Astrocyte of the cerebellum (primary cell): ENCODE measurements at regions not wholly inside any gene's neighbourhood (a gene's known extent, or its start where the extent isn't known, plus 50 kb on each side); places are given as distances from the start of the nearest gene placed in this dataset.
"Not testable (repeated sequence)": the region's sequence is repeated elsewhere in the genome, so short reads cannot be mapped to it uniquely, and the experiment has no call there.

Source experiments
- DNase-seq: peaks from one replicate; pipeline ENCODE4 v3.0.0-alpha.2; 2011; ENCODE audit warnings: low read depth
- H3K4me3 ChIP-seq: 2 replicates; pipeline ENCODE4 v1.5.1; 2011; ENCODE audit warnings: mild to moderate bottlenecking, low read depth, low read length, moderate library complexity
- in situ Hi-C: cut with HindIII; loops from 2 replicates; pipeline ENCODE4 v1.10.0; 2017; ENCODE audit warnings: low sequenced_read_pairs

DNA sequence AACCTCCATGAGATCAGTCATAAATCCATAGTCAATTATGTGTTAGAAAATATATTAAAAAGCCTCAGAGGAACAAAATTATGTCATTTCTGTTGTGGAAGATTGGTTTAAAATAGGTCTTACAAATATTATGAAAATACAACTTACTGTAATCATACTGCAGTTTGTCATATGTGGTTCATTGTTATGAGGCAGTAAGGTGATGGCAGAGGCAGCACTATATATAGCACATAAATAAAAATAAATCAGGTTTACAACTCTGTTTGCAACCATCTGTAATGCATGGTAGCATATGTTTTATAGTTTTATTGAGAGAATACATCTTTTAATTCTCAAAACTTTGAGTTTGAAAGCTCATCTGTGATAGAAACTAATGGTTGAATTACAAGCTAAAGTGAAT lies 651.4 kb downstream of the PCDH11X start:
- in situ Hi-C loops, H3K4me3 ChIP-seq, DNase-seq: not testable (repeated sequence)

DNA sequence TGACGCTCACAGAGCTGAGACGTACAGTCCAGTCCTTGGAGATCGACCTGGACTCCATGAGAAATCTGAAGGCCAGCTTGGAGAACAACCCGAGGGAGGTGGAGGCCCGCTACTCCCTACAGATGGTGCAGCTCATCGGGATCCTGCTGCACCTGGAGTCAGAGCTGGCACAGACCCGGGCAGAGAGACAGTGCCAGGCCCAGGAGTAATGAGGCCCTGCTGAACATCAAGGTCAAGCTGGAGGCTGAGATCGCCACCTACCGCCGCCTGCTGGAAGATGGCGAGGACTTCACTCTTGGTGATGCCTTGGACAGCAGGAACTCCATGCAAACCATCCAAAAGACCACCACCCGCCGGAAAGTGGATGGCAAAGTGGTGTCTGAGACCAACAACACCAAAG lies 681.4 kb downstream of the PCDH11X start:
- H3K4me3 ChIP-seq, in situ Hi-C loops, DNase-seq: not testable (repeated sequence)

DNA sequence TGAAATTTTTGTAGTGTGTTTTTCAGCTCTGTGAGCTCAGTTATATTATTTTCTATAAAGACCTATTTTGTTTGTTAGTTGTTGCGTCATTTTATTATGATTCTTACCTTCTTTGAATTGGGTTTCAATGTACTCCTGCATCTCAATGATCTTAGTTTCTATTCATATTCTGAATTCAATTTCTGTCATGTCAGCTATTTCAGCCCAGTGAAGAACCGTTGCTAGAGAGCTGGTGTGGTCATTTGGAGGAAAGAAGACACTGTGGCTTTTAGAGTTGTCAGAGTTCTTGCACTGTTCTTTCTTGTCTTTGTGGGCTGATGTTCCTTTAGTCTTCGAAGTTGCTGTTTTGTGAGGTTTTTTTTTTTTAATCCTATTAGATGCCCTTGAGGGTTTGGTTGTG lies 701.0 kb downstream of the PCDH11X start:
- in situ Hi-C loops, H3K4me3 ChIP-seq, DNase-seq: not testable (repeated sequence)

DNA sequence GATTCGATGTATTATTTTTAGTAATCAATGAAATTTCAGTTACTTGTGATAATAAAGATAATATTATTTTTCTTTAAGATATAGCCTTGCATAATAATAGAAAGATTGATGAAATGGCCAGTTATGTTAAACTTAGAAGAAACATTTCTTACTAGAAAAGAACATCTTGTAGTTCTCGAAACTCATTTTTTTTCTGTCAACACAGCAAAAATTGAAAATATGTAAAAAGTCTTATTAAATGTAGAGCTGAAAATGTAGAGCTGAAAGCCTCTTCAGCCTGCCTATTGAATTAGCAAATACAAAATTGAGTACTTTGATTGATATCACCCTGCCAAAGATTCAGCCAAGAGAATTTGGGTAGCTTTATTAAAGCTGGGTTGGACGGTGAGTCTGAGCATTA lies 706.3 kb downstream of the PCDH11X start:
- H3K4me3 ChIP-seq, in situ Hi-C loops, DNase-seq: not testable (repeated sequence)

DNA sequence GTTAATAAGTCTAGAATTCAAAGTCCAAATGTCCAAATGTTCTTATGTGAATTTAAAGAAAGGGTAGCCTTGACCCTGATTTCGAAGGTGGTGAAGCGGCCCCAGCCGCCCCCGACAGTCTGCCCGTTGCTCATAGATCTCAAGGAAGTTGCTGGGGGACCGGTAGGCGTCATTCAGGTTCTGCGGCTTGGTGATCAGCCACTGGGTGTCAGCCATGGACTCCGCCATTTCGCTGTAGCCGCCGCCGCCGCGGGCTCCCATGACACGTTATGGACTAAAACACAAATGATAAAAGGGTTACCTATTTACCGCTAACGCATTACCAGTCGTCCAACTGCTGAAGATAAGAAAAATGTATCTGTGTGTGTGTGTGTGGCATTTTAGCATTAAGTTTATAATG lies 736.1 kb downstream of the PCDH11X start:
- in situ Hi-C loops, H3K4me3 ChIP-seq, DNase-seq: not testable (repeated sequence)

DNA sequence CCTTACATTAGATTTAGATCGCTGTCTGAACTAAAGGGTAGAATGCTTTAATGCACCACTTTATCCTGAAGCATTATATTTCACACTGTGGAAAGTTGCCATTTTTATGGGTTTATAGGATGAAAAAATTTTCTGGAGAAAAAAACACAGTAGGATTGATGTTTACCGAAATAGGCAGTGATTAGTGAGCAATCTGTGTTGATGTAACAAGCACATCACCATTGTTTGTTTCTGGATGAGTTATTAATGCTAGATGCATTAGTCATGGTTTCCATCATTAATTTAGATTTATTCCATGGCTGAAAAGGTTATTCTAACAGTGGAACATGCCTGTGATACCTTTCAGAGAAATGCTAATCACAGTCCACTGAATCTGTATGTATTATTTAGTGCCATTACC lies 749.8 kb downstream of the PCDH11X start:
- in situ Hi-C loops, H3K4me3 ChIP-seq, DNase-seq: not testable (repeated sequence)

DNA sequence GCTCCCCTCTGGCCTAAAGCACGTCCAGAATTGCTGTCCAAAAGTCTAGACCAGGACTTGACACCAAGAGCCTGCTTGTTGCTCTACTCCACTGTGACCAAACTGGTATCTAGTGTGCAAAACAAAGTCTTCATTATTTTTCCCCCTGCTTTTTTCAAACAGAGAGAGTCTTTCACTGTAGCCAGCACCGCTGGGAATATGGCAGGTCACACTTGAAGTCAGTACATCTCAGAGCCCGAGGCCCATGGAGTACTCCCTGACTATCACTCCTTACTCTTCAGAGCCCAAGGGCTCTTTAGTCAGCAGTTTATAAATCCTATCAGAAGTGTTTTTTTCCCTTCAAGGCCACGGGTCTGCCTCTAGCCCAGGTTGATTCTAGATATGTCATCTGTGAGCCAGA lies 761.3 kb downstream of the PCDH11X start:
- DNase-seq, in situ Hi-C loops, H3K4me3 ChIP-seq: not testable (repeated sequence)

DNA sequence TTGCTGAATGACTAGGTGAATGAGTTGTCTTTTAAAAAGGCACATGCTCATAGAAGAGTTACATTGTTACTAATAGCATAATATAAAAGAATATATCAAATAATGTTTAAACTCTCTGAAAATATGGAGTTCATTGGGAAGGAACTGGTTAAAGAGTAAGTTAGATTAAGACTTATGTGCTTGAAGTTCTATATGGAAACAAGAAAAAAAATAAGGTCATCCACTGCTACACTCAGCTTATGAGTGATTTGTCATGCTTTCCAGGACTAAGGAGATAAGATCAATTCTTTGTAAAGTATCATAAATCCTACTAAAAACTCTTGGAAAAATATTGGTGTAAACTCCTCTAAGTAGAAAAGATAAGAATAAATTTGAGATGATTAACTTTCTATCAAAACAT lies 779.1 kb downstream of the PCDH11X start:
- DNase-seq, in situ Hi-C loops, H3K4me3 ChIP-seq: not testable (repeated sequence)

DNA sequence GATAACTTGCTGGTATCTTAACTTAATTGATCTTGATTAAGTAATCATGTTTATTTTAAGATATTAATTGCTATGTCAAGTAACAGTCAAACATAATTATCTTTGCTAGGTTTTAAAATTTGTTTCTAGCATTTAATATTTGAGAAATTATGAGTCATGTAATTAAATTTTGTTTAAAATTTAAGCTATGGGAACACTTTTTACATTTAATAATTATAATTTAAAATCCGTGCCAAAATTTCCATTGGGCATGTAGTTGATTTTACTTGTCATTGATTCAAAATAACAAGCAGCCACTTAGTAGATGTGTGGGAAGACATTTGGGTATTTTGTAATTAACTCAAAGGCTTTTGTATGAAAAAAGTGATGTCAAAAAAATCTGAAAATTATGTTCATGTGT lies 779.6 kb downstream of the PCDH11X start:
- H3K4me3 ChIP-seq, DNase-seq, in situ Hi-C loops: not testable (repeated sequence)

DNA sequence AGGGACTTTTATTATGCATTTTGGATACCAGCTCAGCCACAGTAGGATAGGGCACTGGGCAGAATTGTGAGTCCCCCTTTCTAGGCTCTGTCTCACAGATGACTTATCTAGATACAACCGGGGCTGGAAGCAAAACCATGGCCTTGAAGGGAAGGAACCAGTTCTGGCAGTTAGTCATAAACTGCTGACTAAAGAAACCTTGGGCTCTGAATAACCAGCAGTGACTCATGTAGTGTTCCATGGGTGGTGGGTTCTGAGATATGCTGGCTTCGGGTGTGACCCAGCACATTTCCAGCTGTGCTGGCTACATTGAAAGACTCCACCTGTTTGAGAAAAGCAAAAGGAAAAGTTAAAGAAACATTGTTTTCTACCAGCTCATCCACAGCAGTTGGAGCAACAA lies 780.9 kb downstream of the PCDH11X start:
- peak; percentile 1 for DNase-seq
- in situ Hi-C loops, H3K4me3 ChIP-seq: not testable (repeated sequence)

DNA sequence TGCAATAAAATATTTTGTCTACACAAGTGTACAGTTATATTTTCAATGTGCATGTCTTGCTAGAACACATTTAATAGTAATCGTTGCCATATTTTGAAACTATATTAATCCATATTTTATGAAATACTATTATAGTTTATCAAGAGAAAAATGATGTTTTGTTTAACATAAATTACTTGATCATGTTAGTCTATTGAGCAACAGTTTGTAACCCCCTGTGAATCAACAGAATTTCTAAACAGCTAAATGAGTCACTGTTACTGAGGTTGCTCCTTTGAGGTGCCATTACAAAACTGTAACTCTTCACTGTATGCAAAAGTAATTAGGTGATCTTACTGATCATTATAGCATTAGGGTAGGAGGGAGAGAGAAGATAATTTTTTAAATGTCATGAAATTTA lies 791.0 kb downstream of the PCDH11X start:
- DNase-seq, H3K4me3 ChIP-seq, in situ Hi-C loops: not testable (repeated sequence)

DNA sequence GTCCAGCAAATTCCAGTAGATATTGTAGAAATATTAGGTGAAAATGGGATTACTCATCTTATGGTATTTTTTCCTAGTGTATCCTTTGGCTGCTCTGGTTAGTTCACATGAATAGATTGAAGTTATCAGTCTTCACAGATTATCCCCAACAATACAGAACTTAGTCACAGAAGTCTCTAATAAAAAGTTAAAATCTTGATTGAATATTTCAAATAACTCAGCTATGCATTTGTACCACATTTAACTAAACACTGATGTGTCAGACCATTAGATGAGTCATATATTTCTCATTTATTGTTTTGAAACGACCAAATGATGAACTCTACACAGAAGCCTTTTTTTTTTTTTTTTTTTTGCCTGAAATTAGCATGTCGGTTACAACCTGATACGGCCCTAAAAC lies 807.5 kb downstream of the PCDH11X start:
- DNase-seq, H3K4me3 ChIP-seq, in situ Hi-C loops: not testable (repeated sequence)

DNA sequence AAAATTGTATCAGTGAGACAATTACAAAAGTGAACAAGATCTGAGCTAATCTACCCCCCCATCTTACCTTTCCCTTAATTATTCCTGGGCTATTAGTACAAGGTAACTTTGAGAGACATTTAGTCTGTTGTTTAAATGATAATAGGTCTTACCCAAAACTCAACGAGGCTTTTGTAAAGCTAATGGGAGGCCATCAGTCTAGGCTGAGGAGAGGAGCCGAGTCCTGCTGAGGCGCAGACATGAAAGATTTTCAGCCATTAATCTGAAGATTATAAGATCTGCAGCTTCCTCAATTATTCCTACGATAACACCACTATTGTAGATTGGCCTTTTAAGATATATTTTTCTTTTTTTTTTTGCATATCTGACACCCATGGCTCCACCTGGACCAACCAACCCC lies 810.5 kb downstream of the PCDH11X start:
- DNase-seq, H3K4me3 ChIP-seq, in situ Hi-C loops: not testable (repeated sequence)

DNA sequence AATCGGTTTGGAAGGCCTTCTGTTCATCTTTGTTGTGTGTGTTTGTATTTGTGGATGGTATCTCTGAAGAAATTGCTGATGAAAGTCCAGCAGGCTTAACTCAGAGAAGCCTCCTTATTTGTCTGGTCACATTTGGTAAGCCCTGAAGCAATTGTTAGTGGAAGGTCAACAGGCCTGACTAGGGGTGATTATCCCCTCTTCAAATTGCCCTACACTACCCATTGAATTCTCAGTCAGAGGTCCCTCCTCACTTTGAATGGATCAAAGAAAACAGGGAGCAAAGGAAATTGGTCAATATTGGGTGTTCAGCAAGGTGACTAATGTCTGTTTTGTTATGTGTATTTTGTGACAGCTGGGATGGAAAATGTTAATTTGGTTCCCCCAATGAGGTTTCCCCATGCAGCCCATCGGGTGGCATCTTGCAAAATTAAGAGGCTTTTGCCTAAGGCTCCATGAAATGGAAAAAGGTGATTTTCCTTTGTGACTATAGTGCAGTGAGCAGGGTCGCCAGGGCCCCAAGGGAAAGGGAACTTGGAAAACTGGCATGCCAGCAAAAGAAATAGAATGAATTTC lies 811.6 kb downstream of the PCDH11X start:
- DNase-seq, in situ Hi-C loops, H3K4me3 ChIP-seq: not testable (repeated sequence)

DNA sequence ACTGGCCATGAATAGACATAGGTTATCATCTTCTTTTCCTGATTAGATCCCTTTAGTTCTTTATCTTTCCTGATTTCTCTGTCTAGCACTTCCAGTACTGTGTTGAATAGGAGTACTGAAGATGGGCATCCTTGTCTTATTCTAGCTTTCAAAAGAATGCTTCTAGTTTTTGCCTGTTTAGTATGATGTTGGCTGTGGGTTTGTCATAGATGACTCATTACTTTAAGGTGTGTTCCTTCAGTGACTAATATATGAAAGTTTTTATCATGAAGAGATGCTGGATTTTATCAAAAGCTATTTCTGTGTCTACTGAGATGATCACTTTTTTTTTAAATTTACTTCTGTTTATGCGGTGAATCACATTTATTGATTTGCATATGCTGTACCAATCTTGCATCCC lies 832.3 kb downstream of the PCDH11X start:
- in situ Hi-C loops, H3K4me3 ChIP-seq, DNase-seq: not testable (repeated sequence)

DNA sequence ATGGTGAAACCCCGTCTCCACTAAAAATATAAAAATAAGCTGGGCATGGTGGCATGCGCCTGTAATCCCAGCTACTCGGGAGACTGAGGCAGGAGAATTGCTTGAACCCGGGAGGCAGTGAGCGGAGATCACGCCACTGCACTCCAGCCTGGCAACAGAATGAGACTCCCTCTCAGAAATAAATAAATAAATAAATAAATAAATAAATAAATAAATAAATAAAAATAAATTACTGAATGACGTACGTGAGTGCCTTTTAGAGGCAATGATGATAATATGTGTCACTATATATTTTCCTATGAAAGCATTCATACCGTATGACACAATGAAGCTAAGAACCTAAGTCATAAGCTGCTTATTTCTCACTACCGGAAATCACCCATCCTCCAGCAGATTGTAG lies 847.5 kb downstream of the PCDH11X start:
- in situ Hi-C loops, DNase-seq: not testable (repeated sequence)

DNA sequence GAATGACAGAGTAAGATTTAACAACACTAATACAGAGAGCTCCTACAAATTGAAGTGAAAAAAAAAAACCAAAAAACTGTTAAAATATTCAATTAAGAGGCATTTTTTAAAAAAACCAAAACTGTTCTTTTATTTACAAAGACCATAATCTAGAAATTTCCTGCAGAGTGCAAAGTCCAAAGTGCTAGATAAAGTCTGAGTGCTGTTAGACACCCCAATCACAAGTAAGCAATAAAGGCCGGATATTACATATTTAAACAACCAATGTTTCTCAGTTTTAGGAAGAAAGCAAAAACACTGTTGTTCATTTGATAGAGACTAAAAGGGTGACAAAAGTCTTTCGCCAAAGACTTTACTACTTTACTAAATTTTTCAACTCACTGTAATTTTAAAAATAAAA lies 878.4 kb downstream of the PCDH11X start:
- in situ Hi-C loops, H3K4me3 ChIP-seq: not testable (repeated sequence)

More for the DNA sequence above, 847.5 kb downstream of the PCDH11X start:
- H3K4me3 ChIP-seq = not testable (repeated sequence)

DNA sequence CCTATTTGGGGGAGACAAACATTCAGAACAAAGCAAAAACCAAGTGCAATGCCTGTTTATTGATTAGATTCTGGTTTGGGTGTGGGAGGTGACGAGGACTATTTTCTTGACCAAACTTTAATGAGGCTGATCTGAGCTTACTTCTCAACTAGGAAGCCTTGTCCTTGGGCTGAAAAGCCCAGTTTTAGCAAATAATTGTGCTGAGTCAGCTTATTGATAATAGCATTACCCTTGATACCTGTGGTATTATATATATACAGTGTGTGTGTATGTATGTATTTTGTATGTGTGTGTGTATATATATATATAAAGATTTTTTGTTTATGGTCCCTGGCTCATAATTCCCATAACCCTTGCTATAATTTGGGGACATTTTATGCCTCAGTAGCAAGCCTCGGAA lies 880.6 kb downstream of the PCDH11X start:
- in situ Hi-C loops, DNase-seq, H3K4me3 ChIP-seq: not testable (repeated sequence)

More for the DNA sequence above, 878.4 kb downstream of the PCDH11X start:
- not testable (repeated sequence) for DNase-seq

DNA sequence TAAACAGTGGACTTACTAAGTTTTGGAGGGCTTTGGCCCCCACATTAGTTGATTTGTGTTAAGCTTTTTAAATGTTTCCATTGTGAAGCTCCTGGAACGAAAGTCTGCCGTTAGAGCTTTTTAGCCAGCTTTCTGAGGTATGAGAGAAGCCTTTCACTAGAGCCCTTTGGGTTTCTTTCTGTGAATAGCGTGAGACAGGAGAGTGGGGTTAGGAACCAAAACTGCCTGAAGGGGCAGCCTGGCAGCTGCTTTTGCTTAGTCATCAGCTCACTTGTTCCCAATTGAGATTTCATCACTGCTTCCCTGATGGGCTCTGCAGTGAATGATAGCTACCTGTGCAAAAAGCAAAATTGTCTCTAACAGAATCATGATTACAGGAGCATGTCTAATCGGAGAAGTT lies 913.6 kb downstream of the PCDH11X start:
- H3K4me3 ChIP-seq, in situ Hi-C loops, DNase-seq: not testable (repeated sequence)
